SK-N-SH (cell line): ENCODE measurements at regions not wholly inside any gene's neighbourhood (a gene's known extent, or its start where the extent isn't known, plus 50 kb on each side); places are given as distances from the start of the nearest gene placed in this dataset.

ENCODE experiments used
- CTCF ChIP-seq: fragments of 200-600 bp; sonication (generic); IDR thresholded peaks from 2 replicates; pipeline ENCODE4 v1.6.1; 2017; ENCODE audit warnings: antibody characterized with exemption, mild to moderate bottlenecking, moderate library complexity
- EP300 ChIP-seq, 2 experiments: IDR thresholded peaks; 2 replicates each; pipeline versions ENCODE4 v1.4.0 to v1.6.1; 2012; ENCODE audit warnings: borderline replicate concordance in 1 of 2, low read depth in 1 of 2, low read length in 1 of 2
- EZH2phosphoT487 ChIP-seq: fragments of 200-600 bp; sonication (generic); IDR thresholded peaks from 2 replicates; pipeline ENCODE4 v1.6.1; 2017; ENCODE audit warnings: low read depth, mixed run types, mild to moderate bottlenecking, antibody characterized with exemption, moderate library complexity, borderline replicate concordance
- GABPA ChIP-seq: IDR thresholded peaks from 2 replicates; pipeline ENCODE4 v1.4.0; 2012; ENCODE audit warnings: low read depth, mild to moderate bottlenecking
- IRF3 ChIP-seq: fragments of 150-350 bp; IDR thresholded peaks from 2 replicates; pipeline ENCODE4 v1.6.1; 2016; ENCODE audit warnings: mild to moderate bottlenecking, low read depth, low read length
- MXI1 ChIP-seq: IDR thresholded peaks from 2 replicates; pipeline ENCODE4 v1.6.1; 2012; ENCODE audit warnings: mild to moderate bottlenecking, low read depth, low read length, improper control_type of control experiment
- POLR2AphosphoS5 ChIP-seq: IDR thresholded peaks from 2 replicates; pipeline ENCODE4 v1.6.1; 2012; ENCODE audit warnings: low read depth, low read length
- TAF1 ChIP-seq: IDR thresholded peaks from 2 replicates; pipeline ENCODE4 v1.6.1; 2012; ENCODE audit warnings: low read depth, mild to moderate bottlenecking, low read length, moderate library complexity, borderline replicate concordance
- USF2 ChIP-seq: fragments of 150-350 bp; IDR thresholded peaks from 2 replicates; pipeline ENCODE4 v1.6.1; 2017; ENCODE audit warnings: antibody characterized with exemption, low read length, low read depth, borderline replicate concordance

- no peak for TF ChIP-seq CTCF
- TF ChIP-seq IRF3 = no peak
- no peak for TF ChIP-seq EZH2phosphoT487
- TF ChIP-seq EP300 (IDR thresholded peaks at IDR 0.05; ENCODE audit: borderline replicate concordance in 1 of 2, low read depth in 1 of 2, low read length in 1 of 2) = 0 out of 4 replicates have a peak, but pooled peaks of 1 of the 2 experiments have one; percentile 8
- TF ChIP-seq USF2 = no peak
- TF ChIP-seq TAF1 = no peak
- TF ChIP-seq MXI1 = no peak
- no peak for TF ChIP-seq GABPA
- TF ChIP-seq POLR2AphosphoS5 = no peak
Observed at GRCh38 chr4:24105327-24106038, 215.6 kb upstream of the PPARGC1A start.
